NCI-H146 (cell line): ENCODE measurements at regions not wholly inside any gene's neighbourhood (a gene's known extent, or its start where the extent isn't known, plus 50 kb on each side); places are given as distances from the start of the nearest gene placed in this dataset.
A peak's percentile ranks its signal among the peaks of the same experiment; 100 is the strongest.

ENCODE experiments used
- DNase-seq: peaks from one replicate; lab custom pipeline; 2025; lab: John Stamatoyannopoulos, UW

GRCh38 chr13:95451656-95452055 is 100.9 kb upstream of the CLDN10 start:
- DNase-seq: no peak

DNA sequence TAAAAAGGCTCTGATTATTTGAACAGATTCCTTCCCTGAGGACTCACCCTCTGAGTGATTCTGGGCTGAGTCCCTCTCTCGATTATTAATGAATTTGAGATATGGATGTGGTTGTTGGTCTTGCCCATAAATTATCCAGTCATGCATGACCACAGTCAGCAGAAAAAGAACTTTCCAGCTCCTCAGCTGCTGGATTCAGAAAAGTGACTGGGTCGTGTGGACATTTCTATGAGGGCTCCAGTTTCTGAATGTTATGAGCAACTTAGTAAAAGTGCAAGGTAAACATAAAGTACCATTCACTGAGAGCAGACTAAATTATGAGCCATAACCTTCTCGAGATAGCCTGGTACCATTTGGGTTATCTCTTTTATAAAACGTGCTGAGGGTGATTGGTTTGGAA is 100.1 kb upstream of the CLDN10 start:
- no peak for DNase-seq

DNA sequence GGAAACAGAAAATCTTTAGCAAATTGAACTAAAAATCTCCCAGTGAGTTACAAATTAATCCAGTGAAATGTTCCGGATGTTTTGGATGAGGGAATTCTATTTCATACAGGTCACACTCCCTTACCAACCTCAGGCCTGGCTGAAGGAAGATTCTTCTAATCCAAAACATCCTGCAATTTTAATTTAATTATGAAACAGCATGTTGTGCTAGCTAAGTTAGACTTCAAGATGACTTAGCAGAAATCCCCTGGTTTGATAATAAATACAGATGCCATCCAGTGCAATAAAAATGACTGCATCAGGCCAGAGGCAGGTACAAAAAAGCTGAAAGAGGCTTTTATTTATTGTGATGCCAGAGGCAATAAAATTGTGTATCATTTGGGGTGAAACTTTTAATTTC is 96.7 kb upstream of the CLDN10 start:
- DNase-seq: no peak

DNA sequence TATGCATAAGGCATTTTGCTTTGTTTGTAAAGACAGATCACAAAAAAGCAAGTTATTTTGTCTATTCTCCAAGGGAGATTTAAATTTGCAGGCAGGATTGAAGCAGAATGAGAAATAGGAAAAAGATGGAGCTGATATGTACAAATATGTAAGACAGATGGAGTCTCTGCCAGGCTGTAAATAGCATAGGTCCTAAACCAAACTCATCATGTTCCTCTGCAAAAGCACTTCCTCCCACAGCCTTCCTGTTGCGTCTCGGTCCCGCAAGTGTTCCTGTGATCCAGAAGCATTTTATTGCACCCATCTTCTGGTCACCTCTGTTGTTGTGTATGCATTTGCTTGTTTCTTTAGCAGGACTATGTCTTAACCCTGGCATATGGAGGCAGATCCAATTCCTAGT is 95.7 kb upstream of the CLDN10 start:
- DNase-seq: no peak

GRCh38 chr13:95457294-95457693 is 95.2 kb upstream of the CLDN10 start:
- no peak for DNase-seq

- DNase-seq: no peak
These were observed 89.7 kb upstream of the CLDN10 start for GRCh38 chr13:95462801-95463200.

DNA sequence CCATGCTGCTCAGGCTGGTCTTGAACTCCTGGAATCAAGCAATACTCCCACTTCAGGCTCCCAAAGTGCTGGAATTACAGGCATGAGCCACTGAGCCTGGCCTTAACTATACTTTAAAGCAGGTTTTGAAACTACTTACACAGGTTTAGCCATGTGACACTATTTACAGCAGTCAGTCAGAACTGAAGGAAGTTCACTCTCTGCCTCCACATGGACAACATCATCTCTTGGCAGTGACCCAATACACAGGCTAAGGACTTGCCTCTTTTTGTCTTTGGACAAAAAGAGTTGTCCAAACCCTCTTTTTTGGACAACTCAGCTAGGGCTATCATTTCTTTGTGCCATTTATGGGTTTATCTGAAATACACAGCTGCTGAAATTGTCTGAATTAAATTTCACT is 89.0 kb upstream of the CLDN10 start:
- no peak for DNase-seq

DNA sequence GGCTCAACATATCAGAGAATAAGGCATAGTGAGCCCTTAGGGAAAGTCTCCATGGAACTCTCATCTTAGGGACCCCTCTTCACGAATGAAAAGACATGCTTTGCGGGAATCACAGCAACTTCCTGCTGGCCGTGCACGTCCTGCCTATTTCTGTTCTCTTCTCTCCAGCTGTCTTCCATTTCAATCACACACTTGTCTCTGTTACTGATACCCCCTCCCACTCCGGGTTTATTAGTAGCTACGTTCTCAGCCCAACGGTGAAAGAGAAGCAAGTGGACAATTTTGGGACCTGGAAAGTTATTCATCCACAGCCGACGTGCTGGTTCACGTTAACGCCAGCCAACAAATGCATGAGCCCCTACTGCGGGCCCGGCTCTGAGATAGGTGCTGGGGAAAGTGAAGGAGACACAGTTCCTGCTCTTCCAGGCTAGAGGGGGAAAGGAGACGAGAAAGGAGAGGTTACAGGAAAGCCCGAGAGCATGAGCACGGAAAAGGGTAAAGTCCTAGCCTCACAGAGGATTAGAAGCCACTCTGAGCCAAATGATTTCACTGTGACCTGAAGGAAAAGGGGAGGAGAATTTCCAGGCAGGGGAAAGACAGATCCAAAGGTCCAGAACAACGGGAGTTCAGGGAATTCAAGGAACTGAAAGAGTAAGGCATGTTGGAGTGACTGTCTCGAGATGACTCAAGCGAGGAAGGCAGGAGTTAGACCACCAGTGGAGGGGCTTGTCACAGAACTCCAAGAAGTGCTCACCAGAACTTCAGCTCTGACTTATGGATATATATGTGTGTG is 81.8 kb upstream of the CLDN10 start:
- DNase-seq: no peak

- DNase-seq: no peak
These were observed 80.6 kb upstream of the CLDN10 start for GRCh38 chr13:95471960-95472359.

DNA sequence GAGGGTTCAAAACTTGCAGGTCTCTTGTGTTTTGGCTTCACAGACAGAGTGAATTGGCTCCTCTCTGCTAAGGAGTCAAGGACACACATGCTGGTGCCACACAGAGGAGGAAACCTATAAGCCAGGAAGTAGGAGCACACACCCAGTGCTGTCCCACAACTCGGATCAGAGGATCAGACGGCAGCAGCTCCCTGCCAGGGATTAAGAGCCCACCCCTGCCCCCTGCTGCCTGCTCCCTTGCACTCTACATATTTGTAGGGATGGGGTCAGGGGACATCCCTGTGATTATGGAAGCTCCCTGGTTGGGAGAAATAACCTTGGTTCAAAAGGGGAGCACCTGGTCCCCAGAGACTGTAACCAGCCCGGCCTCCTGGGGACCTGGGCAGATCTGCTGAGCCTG is 77.5 kb upstream of the CLDN10 start:
- DNase-seq: no peak

- no peak for DNase-seq
These were observed 75.3 kb upstream of the CLDN10 start for GRCh38 chr13:95477187-95477586.

- DNase-seq: no peak
These were observed 72.8 kb upstream of the CLDN10 start for GRCh38 chr13:95479731-95480130.

GRCh38 chr13:95480131-95480545 is 72.4 kb upstream of the CLDN10 start:
- no peak for DNase-seq

GRCh38 chr13:95480791-95481780 is 71.4 kb upstream of the CLDN10 start:
- DNase-seq: no peak

DNA sequence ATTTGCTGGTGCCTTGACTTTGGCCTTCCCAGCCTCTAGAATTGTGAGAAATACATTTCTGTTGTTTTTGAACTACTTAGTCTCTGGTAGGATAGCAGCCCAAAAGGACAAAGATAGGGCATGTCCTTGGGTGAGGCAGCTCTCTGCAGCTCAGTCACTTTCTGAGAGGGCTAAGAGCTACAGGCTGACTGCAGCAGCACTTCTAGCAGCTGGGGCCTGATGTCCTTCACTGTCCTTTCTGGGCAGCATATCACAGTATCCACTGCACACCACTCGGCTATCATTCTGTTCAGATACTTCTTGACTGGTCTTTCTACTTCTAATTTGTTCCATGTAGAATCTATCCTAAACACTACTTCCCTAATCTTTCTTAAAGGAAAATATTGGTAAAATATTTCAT is 68.5 kb upstream of the CLDN10 start:
- no peak for DNase-seq

- DNase-seq: no peak
These were observed 67.4 kb upstream of the CLDN10 start for GRCh38 chr13:95485045-95485517.

DNA sequence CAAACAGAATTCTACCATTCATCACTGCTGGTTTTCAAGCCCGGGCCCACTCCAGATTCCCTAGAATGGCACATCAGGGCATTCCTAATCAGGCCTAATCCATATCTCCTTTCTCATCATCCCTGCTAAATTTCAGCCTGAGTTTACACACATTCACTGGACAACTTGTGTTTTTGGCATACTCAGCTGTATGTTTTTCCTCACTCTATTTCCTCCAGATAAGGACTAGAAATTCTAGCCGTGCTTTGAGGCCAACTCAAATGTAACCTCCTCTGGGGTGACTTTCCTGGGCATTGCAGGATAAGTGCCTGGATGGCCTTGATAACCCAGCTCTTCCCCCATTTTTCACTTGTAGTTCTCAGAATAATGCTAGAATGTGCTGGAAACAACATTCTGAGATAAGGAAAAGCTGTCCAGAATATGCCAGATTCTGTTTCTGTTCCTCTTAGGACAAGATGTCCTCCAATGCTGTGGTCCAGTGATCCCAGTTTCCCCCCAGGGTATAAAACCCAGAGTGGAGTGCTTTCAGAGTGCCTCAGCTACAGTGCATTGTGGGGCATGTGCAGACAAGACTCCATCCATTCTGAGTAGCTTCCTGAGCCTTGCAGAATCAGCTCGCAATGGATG is 66.9 kb upstream of the CLDN10 start:
- no peak for DNase-seq

DNA sequence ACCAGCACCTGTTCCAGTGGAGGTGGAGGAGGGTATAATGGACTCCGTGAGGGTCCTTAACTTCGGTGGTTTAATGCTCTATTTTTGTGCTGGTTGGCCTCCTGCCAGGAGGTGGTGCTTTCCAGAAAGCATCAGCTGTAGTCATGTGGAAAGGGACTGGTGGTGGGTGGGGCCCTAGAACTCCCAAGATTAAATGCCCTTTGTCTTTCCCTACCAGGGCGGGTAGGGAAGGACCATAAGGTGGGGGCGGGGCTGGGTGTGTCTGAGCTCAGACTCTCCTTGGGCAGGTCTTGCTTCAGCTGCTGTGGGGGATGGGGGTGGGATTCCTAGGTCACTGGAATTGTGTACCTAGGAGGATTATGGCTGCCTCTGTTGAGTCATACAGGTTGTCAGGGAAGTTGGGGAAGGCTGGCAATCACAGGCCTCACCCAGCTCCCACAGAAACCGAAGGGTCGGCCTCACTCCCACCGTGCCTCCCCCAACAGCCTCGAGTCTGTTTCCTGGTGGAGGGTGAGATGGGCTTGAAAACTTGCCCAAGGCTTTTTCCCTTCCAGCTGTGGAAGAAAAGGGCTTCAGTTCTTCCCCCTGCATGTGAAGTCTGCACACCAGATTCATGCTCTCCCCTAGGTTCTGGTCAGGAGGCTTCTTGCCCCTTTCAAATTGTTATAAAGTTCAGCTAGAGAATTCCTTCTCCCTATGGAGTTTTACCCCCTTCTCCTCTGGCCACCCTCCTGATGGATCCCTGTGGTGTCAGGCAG is 60.3 kb upstream of the CLDN10 start:
- DNase-seq: peak; percentile 11

GRCh38 chr13:95494082-95494681 is 58.3 kb upstream of the CLDN10 start:
- peak; percentile 79 for DNase-seq

- no peak for DNase-seq
These were observed 56.0 kb upstream of the CLDN10 start for GRCh38 chr13:95496485-95496884.

DNA sequence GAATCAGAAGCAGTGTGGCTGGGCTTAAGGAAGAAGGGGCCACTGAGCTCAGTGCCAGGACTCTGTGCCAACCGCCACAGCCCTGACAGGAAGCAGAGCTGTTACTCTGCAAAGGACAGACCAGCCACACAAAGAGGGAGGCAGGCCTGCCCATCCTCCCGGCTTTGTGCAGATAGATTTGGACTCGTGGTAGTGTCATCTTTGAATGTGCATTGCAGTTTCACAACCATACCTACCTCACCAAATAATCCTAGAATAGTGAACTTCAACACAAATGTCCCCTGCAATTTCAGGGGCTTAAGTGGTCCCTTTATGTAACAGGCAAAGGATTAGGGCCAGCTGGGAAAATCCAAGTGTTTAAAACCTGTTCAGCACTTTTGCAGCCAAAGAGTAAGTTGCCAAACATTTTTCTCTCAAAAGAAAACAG is 55.1 kb upstream of the CLDN10 start:
- DNase-seq: no peak
